ENCODE measurements at regions not wholly inside any gene's neighbourhood (a gene's known extent, or its start where the extent isn't known, plus 50 kb on each side); places are given as distances from the start of the nearest gene placed in this dataset.

DNA sequence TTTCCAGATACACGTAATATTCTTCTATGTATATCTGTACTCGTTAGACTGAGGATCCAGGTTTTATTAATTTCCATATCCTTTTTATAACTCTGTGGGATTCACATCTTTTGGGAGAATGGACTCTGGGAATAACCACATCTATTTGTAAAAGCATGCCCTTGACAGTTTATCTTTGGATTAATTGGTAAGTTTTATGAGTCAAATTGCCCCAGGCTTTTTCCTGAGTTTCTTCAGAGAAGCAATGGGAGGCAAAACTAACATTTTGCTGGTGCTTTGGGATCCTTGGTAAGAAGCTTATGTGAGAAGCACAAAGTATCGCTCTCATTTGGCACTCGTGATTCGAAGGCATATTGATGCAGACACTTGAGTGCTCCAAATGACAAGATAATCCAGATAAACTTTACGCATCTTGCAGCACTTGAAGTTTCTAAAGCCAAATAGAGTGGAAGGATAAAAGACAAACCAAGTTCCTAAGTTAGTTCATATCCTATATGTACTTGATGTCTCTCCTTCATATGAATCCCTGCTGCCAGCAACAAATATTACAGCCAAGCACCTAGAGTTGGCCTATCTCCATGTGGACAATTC is 324.7 kb downstream of the TLE4 start:
- Mint-ChIP-seq H3K36me3 (ENCODE audit: low read depth) (no peaks in the 10 kb centered on the region), H3K4me1 (ENCODE audit: low read depth) (peaks cover 5% of the 10 kb centered on the region), H3K27me3 (no peaks in the 10 kb centered on the region), H3K27ac (no peak overlapping the region), H3K9me3 (no peaks in the 10 kb centered on the region), H3K4me3 (no peak overlapping the region)
- Histone ChIP-seq H3K36me3 (ENCODE audit: insufficient read depth, low read length) (no peaks in the 10 kb centered on the region), H3K27me3 (ENCODE audit: control insufficient read depth in 1 of 2, insufficient read depth in 2 of 2, low read length in 2 of 2) (no peaks in the 10 kb centered on the region), H3K4me1 (ENCODE audit: insufficient read depth, low read length) (no peaks in the 10 kb centered on the region), H3K27ac (ENCODE audit: low read depth in 1 of 2, low read length in 2 of 2) (no peak overlapping the region), H3K9me3 (ENCODE audit: control insufficient read depth in 1 of 2, insufficient read depth in 1 of 2, low read length in 2 of 2) (no peaks in the 10 kb centered on the region), H3K4me3 (ENCODE audit: low read length) (no peak overlapping the region)
- DNase-seq: no peak
- no peak for ATAC-seq (ENCODE audit: poor library complexity)
- CTCF ChIA-PET: no interaction called here
- intact Hi-C loops (cut with DNase I, micrococcal nuclease): no loop called here
- POLR2A ChIA-PET: no interaction called here
- TF ChIP-seq, protein P1, sequence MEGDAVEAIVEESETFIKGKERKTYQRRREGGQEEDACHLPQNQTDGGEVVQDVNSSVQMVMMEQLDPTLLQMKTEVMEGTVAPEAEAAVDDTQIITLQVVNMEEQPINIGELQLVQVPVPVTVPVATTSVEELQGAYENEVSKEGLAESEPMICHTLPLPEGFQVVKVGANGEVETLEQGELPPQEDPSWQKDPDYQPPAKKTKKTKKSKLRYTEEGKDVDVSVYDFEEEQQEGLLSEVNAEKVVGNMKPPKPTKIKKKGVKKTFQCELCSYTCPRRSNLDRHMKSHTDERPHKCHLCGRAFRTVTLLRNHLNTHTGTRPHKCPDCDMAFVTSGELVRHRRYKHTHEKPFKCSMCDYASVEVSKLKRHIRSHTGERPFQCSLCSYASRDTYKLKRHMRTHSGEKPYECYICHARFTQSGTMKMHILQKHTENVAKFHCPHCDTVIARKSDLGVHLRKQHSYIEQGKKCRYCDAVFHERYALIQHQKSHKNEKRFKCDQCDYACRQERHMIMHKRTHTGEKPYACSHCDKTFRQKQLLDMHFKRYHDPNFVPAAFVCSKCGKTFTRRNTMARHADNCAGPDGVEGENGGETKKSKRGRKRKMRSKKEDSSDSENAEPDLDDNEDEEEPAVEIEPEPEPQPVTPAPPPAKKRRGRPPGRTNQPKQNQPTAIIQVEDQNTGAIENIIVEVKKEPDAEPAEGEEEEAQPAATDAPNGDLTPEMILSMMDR (IDR thresholded peaks at IDR 0.05): no peak

DNA sequence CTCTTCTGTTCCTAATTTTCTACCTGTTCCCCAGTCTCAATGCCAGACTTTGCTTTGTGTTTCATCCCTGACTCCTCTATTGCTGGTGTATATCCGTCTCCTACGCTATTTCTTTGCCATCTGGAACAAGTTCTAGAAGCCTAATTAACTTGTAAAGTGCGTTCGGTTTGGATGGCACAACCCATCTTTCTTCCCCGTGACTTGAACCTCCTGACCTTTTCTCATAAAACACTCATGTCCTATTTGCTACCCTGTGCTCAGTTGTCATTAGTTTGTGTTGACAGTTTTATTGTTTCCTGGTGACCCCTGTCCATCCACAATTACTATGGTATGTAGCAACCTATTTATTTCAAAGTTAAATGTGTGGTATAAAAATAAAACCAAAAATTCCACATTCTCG is 323.5 kb downstream of the TLE4 start:
- CTCF ChIA-PET: no interaction called here
- Mint-ChIP-seq H3K27ac (no peak overlapping the region), H3K36me3 (ENCODE audit: low read depth) (no peaks in the 10 kb centered on the region), H3K4me1 (ENCODE audit: low read depth) (peaks cover 5% of the 10 kb centered on the region), H3K9me3 (no peaks in the 10 kb centered on the region), H3K27me3 (no peaks in the 10 kb centered on the region), H3K4me3 (no peak overlapping the region)
- DNase-seq (no peak), ATAC-seq (ENCODE audit: poor library complexity) (no peak)
- H3K4me3 ChIP-seq (ENCODE audit: low read length): no peak overlapping the region
- H3K36me3 ChIP-seq (ENCODE audit: insufficient read depth, low read length): no peaks in the 10 kb centered on the region
- no peaks in the 10 kb centered on the region for H3K27me3 ChIP-seq (ENCODE audit: control insufficient read depth in 1 of 2, insufficient read depth in 2 of 2, low read length in 2 of 2)
- TF ChIP-seq, protein P1 (IDR thresholded peaks at IDR 0.05): no peak
- no peaks in the 10 kb centered on the region for H3K4me1 ChIP-seq (ENCODE audit: insufficient read depth, low read length)
- no peak overlapping the region for H3K27ac ChIP-seq (ENCODE audit: low read depth in 1 of 2, low read length in 2 of 2)
- POLR2A ChIA-PET: no interaction called here
- intact Hi-C loops (cut with DNase I, micrococcal nuclease): no loop called here
- no peaks in the 10 kb centered on the region for H3K9me3 ChIP-seq (ENCODE audit: control insufficient read depth in 1 of 2, insufficient read depth in 1 of 2, low read length in 2 of 2)

DNA sequence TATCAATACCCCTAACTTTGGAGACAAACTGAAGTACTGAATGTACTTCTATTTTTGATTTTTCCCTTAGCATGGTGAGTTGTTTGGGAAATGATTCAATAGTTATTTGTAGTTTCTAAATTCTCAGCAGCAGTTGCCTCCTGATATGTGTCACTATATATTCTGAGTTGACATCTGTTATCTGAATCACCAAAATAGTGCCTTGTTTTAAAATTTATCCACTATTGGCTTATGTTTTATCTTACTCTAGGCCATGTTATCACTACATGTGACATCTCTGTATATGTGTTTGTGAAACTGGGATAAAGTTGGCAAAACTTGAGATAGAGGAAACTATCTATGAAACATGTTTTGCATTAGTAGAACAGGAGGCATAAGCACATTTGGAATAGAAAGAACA is 317.6 kb downstream of the TLE4 start:
- Mint-ChIP-seq H3K27ac (no peak overlapping the region), H3K9me3 (no peaks in the 10 kb centered on the region), H3K27me3 (no peaks in the 10 kb centered on the region), H3K4me1 (ENCODE audit: low read depth) (peaks cover 20% of the 10 kb centered on the region), H3K36me3 (ENCODE audit: low read depth) (no peaks in the 10 kb centered on the region), H3K4me3 (no peak overlapping the region)
- ATAC-seq (ENCODE audit: poor library complexity) (no peak), DNase-seq (no peak)
- H3K27ac ChIP-seq (ENCODE audit: low read depth in 1 of 2, low read length in 2 of 2): no peak overlapping the region
- H3K9me3 ChIP-seq (ENCODE audit: control insufficient read depth in 1 of 2, insufficient read depth in 1 of 2, low read length in 2 of 2): no peaks in the 10 kb centered on the region
- CTCF ChIA-PET: no interaction called here
- no peaks in the 10 kb centered on the region for H3K27me3 ChIP-seq (ENCODE audit: control insufficient read depth in 1 of 2, insufficient read depth in 2 of 2, low read length in 2 of 2)
- no peak overlapping the region for H3K4me3 ChIP-seq (ENCODE audit: low read length)
- H3K4me1 ChIP-seq (ENCODE audit: insufficient read depth, low read length): peaks cover 10% of the 10 kb centered on the region
- intact Hi-C loops (cut with DNase I, micrococcal nuclease): no loop called here
- POLR2A ChIA-PET: no interaction called here
- no peaks in the 10 kb centered on the region for H3K36me3 ChIP-seq (ENCODE audit: insufficient read depth, low read length)
- TF ChIP-seq, protein P1 (IDR thresholded peaks at IDR 0.05): no peak

Measured in CD4-positive, alpha-beta T cell (primary cell).